ENCODE measurements at regions not wholly inside any gene's neighbourhood (a gene's known extent, or its start where the extent isn't known, plus 50 kb on each side); places are given as distances from the start of the nearest gene placed in this dataset.

- no peak overlapping the region for H3T11ph ChIP-seq (ENCODE audit: low read length)
- no peaks in the 10 kb centered on the region for H4K20me1 ChIP-seq (ENCODE audit: control insufficient read depth, insufficient read depth, insufficient read length)
- no peak overlapping the region for H3K27ac ChIP-seq (ENCODE audit: insufficient read length, low read depth, low read length)
- no peaks in the 10 kb centered on the region for H3K27me3 ChIP-seq (ENCODE audit: insufficient read depth, low read length)
- no peaks in the 10 kb centered on the region for H3K23me2 ChIP-seq (ENCODE audit: insufficient read length, low read depth, low read length, poor library complexity, severe bottlenecking)
- H4K5ac ChIP-seq (ENCODE audit: insufficient read length, low read depth, low read length), result no peak overlapping the region
- H2BK15ac ChIP-seq (ENCODE audit: low read depth, low read length), result no peak overlapping the region
- no peak overlapping the region for H3K4me2 ChIP-seq (ENCODE audit: insufficient read depth, insufficient read length, low read length)
- H3K23ac ChIP-seq (ENCODE audit: insufficient read length, low read depth, low read length), result no peak overlapping the region
- no peaks in the 10 kb centered on the region for H3K79me1 ChIP-seq (ENCODE audit: insufficient read depth, low read depth, low read length, poor library complexity, severe bottlenecking)
- no peaks in the 10 kb centered on the region for H3K27me3 Mint-ChIP-seq (ENCODE audit: low read depth)
- no peak overlapping the region for H2BK120ac ChIP-seq (ENCODE audit: low read depth, low read length, poor library complexity, severe bottlenecking)
- no peak overlapping the region for H2AFZ ChIP-seq (ENCODE audit: low read length)
- H2AK5ac ChIP-seq (ENCODE audit: insufficient read length, low read length), result no peak overlapping the region
- H3K27ac Mint-ChIP-seq, result no peak overlapping the region
- WGBS (ENCODE audit: extremely low coverage, insufficient read length, low lambda C conversion rate), result no CpG with 5 or more reads among the region's 1 CpG
- no peaks in the 10 kb centered on the region for H3K9me3 Mint-ChIP-seq
- no peaks in the 10 kb centered on the region for H3K79me2 ChIP-seq (ENCODE audit: insufficient read depth, low read length)
- H2BK20ac ChIP-seq (ENCODE audit: low read depth, low read length, poor library complexity, severe bottlenecking), result no peak overlapping the region
- H3K4me3 Mint-ChIP-seq, result no peak overlapping the region
- H4K91ac ChIP-seq (ENCODE audit: insufficient read length, low read depth, low read length), result no peak overlapping the region
- no peak overlapping the region for H3K18ac ChIP-seq (ENCODE audit: insufficient read length, low read depth, low read length)
- no peaks in the 10 kb centered on the region for H3K4me1 ChIP-seq (ENCODE audit: insufficient read depth, low read length)
- no peak overlapping the region for H2BK12ac ChIP-seq (ENCODE audit: insufficient read length, low read depth, low read length)
- TF ChIP-seq CTCF (conservative IDR thresholded peaks at IDR 0.05), result no peak
- no peak overlapping the region for H2BK5ac ChIP-seq (ENCODE audit: insufficient read length, low read length)
- DNase-seq, result no peak
- no peaks in the 10 kb centered on the region for H3K4me1 Mint-ChIP-seq
- no peaks in the 10 kb centered on the region for H3K36me3 Mint-ChIP-seq (ENCODE audit: insufficient read depth in 1 of 3, low read depth in 3 of 3)
- no peak overlapping the region for H3K56ac ChIP-seq (ENCODE audit: insufficient read length, low read depth, low read length)
- no peak overlapping the region for H3K9ac ChIP-seq (ENCODE audit: extremely low read depth, insufficient read length, low read length)
- H4K8ac ChIP-seq (replicated peaks; ENCODE audit: insufficient read length, low read depth, low read length), result no peak overlapping the region
- H3K9me3 ChIP-seq (ENCODE audit: control insufficient read depth, low read depth, low read length), result no peaks in the 10 kb centered on the region
- H3K14ac ChIP-seq (ENCODE audit: insufficient read depth, low read length), result no peak overlapping the region
- H3K4ac ChIP-seq (ENCODE audit: low read depth, low read length), result no peak overlapping the region
Measured at GRCh38 chr6:119845161-119845560, 495.6 kb upstream of the MAN1A1 start.

Data from H9 (cell line).